ENCODE measurements at regions not wholly inside any gene's neighbourhood (a gene's known extent, or its start where the extent isn't known, plus 50 kb on each side); places are given as distances from the start of the nearest gene placed in this dataset.

- no peaks in the 10 kb centered on the region for H3K79me2 ChIP-seq (ENCODE audit: insufficient read depth, low read length)
- no peaks in the 10 kb centered on the region for H3K36me3 ChIP-seq (ENCODE audit: insufficient read depth, low read length)
- H3K9ac ChIP-seq (ENCODE audit: low read depth, low read length, poor library complexity, severe bottlenecking), result no peak overlapping the region
- no peak overlapping the region for H3K4me2 ChIP-seq (ENCODE audit: low read depth, low read length, poor library complexity, severe bottlenecking)
- no peaks in the 10 kb centered on the region for H4K20me1 ChIP-seq (ENCODE audit: insufficient read depth, low read length, poor library complexity, severe bottlenecking)
- peaks cover 3% of the 10 kb centered on the region; the same call in 1 of the 2 replicates for H3K9me3 ChIP-seq (ENCODE audit: insufficient read depth, low read depth, low read length)
- H3K27me3 ChIP-seq (ENCODE audit: insufficient read depth, low read length, poor library complexity, severe bottlenecking), result no peaks in the 10 kb centered on the region
- no peak overlapping the region for H2AFZ ChIP-seq (ENCODE audit: low read length)
- no peaks in the 10 kb centered on the region for H3F3A ChIP-seq (ENCODE audit: low read depth)
- TF ChIP-seq CTCF (conservative IDR thresholded peaks at IDR 0.05; ENCODE audit: low read length), result no peak
- no peak for TF ChIP-seq EZH2phosphoT487 (IDR thresholded peaks at IDR 0.05; ENCODE audit: borderline replicate concordance)
- no peaks in the 10 kb centered on the region for H3K4me1 ChIP-seq (ENCODE audit: insufficient read depth, low read length, poor library complexity, severe bottlenecking)
- no peak overlapping the region for H3K4me3 ChIP-seq (ENCODE audit: low read length, poor library complexity, severe bottlenecking)
- H3K9me2 ChIP-seq (replicated peaks; ENCODE audit: low read depth, low read length), result no peaks in the 10 kb centered on the region
Measured at GRCh38 chr12:33314223-33314622, 125.4 kb downstream of the SYT10 start.

- H3K79me2 ChIP-seq (ENCODE audit: insufficient read depth, low read length), result no peaks in the 10 kb centered on the region
- H4K20me1 ChIP-seq (ENCODE audit: insufficient read depth, low read length, poor library complexity, severe bottlenecking), result no peaks in the 10 kb centered on the region
- H3K4me3 ChIP-seq (ENCODE audit: low read length, poor library complexity, severe bottlenecking), result no peak overlapping the region
- no peaks in the 10 kb centered on the region for H3K27me3 ChIP-seq (ENCODE audit: insufficient read depth, low read length, poor library complexity, severe bottlenecking)
- no peak overlapping the region for H2AFZ ChIP-seq (ENCODE audit: low read length)
- H3K9me3 ChIP-seq (ENCODE audit: insufficient read depth, low read depth, low read length), result peaks cover 3% of the 10 kb centered on the region; the same call in 1 of the 2 replicates
- H3F3A ChIP-seq (ENCODE audit: low read depth), result no peaks in the 10 kb centered on the region
- H3K9me2 ChIP-seq (replicated peaks; ENCODE audit: low read depth, low read length), result no peaks in the 10 kb centered on the region
- H3K4me1 ChIP-seq (ENCODE audit: insufficient read depth, low read length, poor library complexity, severe bottlenecking), result no peaks in the 10 kb centered on the region
- TF ChIP-seq CTCF (conservative IDR thresholded peaks at IDR 0.05; ENCODE audit: low read length), result no peak
- no peak for TF ChIP-seq EZH2phosphoT487 (IDR thresholded peaks at IDR 0.05; ENCODE audit: borderline replicate concordance)
- no peaks in the 10 kb centered on the region for H3K36me3 ChIP-seq (ENCODE audit: insufficient read depth, low read length)
- no peak overlapping the region for H3K9ac ChIP-seq (ENCODE audit: low read depth, low read length, poor library complexity, severe bottlenecking)
- no peak overlapping the region for H3K4me2 ChIP-seq (ENCODE audit: low read depth, low read length, poor library complexity, severe bottlenecking)
Measured at GRCh38 chr12:33313476-33313875, 126.1 kb downstream of the SYT10 start.

- Histone ChIP-seq H3K79me2 (ENCODE audit: insufficient read depth, low read length) (no peaks in the 10 kb centered on the region), H3K36me3 (ENCODE audit: insufficient read depth, low read length) (no peaks in the 10 kb centered on the region), H3K27me3 (ENCODE audit: insufficient read depth, low read length, poor library complexity, severe bottlenecking) (no peaks in the 10 kb centered on the region), H3K9me2 (replicated peaks; ENCODE audit: low read depth, low read length) (no peaks in the 10 kb centered on the region), H2AFZ (ENCODE audit: low read length) (no peak overlapping the region), H3K9ac (ENCODE audit: low read depth, low read length, poor library complexity, severe bottlenecking) (no peak overlapping the region), H3K4me3 (ENCODE audit: low read length, poor library complexity, severe bottlenecking) (no peak overlapping the region), H3F3A (ENCODE audit: low read depth) (no peaks in the 10 kb centered on the region), H3K4me2 (ENCODE audit: low read depth, low read length, poor library complexity, severe bottlenecking) (no peak overlapping the region), H3K9me3 (ENCODE audit: insufficient read depth, low read depth, low read length) (peaks cover 3% of the 10 kb centered on the region; the same call in 1 of the 2 replicates), H4K20me1 (ENCODE audit: insufficient read depth, low read length, poor library complexity, severe bottlenecking) (no peaks in the 10 kb centered on the region), H3K4me1 (ENCODE audit: insufficient read depth, low read length, poor library complexity, severe bottlenecking) (no peaks in the 10 kb centered on the region)
- TF ChIP-seq EZH2phosphoT487 (IDR thresholded peaks at IDR 0.05; ENCODE audit: borderline replicate concordance), result no peak
- TF ChIP-seq CTCF (conservative IDR thresholded peaks at IDR 0.05; ENCODE audit: low read length), result no peak
Measured at GRCh38 chr12:33310471-33310870, 129.1 kb downstream of the SYT10 start.

Data from Loucy (cell line).